T-helper 2 cell treated with Interferon-gamma antibody and Interleukin-4, amounts not matched to agents 100 ng/mL and 5 ng/mL, for 36 hours (primary cell): ENCODE measurements at regions not wholly inside any gene's neighbourhood (a gene's known extent, or its start where the extent isn't known, plus 50 kb on each side); places are given as distances from the start of the nearest gene placed in this dataset.

Experiments
- intact Hi-C: fragments of 100-400 bp; cut with micrococcal nuclease; formaldehyde crosslinking; loops from one replicate; pipeline ENCODE4 v1.15.1; 2023

DNA sequence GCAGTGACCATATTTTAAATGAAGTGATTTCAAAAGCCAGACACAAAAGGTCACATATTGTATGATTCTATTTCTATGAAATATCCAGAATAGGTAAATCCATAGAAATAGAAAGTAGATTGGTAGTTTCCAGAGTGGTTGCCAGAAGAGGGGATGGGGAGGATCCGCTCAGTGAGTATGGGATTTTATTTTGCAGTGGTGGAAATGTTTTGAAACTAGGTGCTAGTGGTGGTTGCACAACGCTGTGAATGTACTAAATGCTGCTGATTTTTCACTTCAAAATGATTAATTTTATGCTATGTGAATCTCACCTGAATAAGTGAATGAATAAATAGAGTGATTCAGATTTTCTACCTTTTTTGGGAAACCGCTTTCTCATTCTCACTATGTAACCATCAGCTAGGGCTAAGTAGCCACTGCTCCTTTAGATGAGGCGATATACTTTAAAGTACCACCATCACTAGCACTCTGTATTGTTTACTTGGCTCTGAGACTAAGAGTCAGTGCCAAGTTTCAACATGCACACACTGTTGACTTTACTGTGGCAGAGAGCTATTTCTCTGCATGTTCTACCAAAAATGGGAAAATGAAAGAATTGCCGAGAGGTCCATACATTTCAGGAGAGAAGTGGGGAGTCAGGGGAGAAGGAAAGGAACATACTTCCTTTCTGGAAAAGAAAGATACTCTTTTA lies 90.7 kb upstream of the GOLIM4 start:
- intact Hi-C loops, result no loop called here

DNA sequence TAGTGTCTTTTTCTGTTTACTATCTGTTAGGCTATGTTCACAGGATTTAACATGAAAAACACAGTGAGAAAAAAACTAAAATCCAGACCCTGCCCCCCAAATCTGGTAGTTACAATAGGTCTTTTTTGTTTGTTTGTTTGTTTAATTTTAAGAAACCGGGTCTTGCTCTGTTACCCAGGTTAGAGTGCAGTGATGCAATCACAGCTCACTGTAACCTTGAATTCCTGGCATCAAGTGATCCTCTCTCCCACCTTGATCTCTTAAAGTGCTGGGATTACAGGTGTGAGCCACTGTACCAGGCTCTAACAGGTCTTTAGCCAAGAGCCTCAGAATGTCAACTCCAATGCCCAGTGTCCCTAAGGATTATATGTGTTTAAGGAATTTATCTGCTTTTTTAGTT lies 88.0 kb upstream of the GOLIM4 start:
- intact Hi-C loops, result no loop called here

DNA sequence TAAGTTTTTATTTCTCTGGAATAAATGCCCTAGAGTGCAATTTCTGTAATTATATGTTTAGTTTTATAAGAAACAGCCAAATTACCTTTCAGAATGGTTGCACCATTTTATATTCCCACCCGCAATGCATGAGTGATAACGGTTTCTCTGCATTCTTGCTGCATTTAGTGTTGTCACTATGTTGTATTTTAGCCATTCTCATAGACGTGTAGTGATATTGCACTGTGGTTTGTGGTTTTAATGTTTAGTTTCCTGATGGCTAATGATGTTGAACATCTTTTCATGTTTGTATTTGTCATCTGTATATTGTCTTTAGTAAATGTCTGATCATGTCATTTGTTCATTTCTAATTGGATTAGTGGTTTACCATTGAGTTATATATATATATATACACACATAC lies 73.0 kb upstream of the GOLIM4 start:
- intact Hi-C loops, result loop anchor here (5.0 kb wide), 1 partner anchor 71 kb away; the partner anchor contains the start of gene GOLIM4

DNA sequence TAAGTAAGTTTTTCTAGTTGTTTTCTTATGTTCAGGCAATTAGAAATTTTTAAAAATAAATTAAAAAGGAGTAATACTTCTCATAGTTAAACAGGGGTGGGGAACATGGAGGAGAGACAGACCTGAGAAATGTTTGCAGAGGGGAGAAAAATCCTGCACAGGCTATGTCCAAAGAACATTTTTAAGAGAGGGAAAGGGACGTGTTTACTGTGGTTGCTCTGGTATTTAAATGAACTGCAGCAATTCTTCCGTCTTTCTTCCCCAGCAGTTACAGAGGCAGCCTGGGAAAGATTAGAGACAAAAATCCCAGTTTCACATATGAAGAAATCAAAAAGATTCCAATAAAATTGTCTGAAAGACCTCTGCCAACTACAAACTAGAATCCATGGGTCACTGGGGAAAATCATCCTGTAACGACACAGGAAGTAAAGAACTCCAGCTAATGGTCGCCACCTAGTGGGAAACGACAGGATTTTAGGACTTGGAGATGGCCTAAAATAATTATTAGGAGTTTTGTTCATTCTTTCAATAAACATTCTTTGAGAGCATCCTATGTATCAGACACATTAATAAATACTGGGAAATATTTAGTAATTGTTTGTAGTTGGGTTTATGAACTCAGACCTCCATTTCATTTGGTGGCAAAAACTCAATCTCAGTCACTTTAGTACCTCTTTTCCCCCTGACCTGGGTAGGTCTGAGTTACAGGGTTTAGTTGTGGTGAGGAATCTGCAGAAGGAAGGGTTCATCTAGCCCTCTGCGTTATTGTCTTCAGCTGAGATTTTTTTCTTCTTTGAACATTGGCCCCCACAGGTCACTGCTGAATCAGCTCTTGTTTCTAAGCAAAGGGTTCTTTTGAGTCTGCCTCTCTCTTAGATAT lies 69.9 kb upstream of the GOLIM4 start:
- intact Hi-C loops, result loop anchor here (1.0 to 5.0 kb wide), 2 partner anchors 68 to 118 kb away; partner anchors contain the start of gene GOLIM4

DNA sequence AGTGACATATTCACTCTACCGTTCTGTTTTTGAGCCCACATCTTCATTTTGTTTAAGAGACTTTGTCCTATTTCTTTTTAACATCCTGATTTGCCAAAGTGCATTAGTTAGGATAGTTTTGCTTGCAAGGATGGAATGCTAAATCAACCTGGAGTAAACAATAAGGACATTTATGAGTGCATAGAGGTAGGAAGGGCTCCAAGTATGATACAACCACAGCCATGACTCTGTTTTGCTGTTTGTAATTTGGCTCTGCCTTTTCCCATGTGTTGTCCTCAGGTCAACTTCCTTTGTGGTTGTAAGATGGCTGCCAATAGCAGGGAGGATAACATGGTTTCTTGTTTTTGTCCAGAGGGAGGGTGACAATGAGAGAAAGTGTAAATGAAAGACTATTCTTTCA lies 66.4 kb upstream of the GOLIM4 start:
- intact Hi-C loops, result no loop called here

DNA sequence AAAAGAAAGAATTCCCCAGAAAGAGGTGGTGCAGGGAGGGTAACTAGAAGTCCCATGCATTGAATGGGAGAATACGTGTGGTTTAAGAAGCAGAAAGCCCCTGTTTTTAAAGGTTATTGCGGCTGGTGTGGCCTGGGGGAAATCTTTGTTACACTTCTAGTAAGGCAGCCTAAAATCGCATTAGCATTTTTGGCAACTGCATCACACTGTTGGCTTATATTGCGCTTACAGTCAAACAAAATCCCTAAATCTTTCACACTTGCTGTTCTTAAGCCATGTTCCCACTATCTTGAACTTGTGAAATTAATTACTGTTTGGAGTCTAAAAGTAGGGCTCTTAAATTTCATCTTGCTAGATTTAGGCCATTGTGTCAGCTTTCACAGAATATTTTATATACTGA lies 66.0 kb upstream of the GOLIM4 start:
- intact Hi-C loops, result no loop called here

DNA sequence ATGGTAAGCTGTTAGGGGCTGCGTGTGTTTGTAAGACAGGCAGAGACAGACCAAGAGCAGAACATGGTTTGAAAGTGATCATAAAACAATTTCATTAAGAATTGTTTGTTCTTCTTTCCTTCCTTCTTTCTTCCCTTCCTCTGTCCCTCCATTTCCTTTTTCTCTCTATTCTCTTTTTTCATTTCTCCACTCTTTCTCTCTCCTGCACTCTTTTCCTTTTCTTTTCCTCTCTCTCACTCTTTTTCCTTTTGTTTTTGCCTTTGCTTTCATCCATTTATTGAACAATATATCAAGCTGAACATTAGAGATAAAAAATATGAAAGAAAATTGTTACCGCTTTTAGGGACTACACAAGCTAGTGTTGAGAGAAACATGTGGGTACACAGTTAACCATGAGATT lies 62.2 kb upstream of the GOLIM4 start:
- intact Hi-C loops, result no loop called here

DNA sequence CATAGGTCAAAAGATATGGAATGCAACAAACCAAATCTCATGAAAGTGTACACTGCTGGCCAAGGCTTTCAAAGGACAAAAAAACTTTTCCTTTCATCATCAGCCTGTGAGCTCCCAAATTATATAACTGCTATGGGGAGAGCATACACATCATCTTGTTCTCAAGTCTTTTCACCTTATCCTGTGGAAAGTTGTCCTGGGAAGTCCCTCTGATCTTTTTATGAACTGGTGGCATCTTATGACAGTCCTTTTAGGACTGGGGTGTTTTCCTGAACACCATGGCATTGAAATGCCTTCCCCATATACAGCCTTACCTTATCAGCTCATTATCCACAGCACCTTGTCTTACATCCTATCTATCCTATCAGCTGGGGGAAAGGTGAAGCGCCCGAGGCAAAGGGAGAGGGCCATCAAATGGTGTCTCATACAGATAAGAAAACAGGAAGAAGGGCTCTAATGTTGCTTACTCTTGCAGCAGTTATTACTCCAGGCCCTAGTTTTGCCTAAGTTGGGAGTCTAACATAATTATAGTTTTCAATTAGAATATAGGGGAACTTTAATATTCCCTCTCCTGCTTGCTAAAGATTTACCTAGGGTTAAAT lies 61.5 kb upstream of the GOLIM4 start:
- intact Hi-C loops, result no loop called here

DNA sequence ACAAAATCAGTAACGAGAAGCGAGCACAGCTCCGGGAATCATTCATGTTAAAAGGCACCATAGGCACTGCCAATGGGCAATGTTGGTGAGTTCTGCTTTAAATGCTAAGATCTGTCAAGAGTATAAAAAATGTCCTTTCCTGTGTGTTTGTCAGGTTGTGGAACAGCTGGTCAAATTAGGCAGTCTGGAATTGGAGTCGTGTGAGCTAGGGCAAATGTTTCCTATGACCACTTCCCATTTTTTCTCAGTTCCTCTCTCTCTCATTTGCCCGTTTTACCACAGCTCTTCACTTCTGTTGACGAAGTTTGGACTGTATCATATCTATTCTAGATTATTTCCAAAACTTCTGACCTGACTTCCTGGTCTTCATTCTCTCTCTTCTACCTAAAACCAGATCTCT lies 60.8 kb upstream of the GOLIM4 start:
- intact Hi-C loops, result no loop called here

DNA sequence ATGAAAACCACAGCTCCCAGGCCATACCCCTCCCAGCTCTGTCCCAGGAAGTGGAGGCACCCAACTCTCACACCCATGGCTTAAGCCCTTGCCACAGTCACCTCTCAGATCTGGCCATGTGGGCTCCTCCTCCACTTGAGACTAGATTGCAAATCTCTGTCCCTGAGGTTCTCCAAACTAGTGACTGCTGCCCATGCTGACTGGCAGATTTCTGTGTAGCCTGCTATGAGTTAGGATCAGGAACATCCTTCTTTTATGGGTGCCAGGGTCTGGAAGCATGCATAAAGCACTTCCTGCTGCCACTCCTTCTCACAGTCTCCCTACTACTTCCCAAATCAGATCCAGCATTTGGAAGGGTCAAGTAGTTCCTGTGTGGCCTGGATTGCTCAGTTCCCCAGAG lies 59.6 kb upstream of the GOLIM4 start:
- intact Hi-C loops, result no loop called here

DNA sequence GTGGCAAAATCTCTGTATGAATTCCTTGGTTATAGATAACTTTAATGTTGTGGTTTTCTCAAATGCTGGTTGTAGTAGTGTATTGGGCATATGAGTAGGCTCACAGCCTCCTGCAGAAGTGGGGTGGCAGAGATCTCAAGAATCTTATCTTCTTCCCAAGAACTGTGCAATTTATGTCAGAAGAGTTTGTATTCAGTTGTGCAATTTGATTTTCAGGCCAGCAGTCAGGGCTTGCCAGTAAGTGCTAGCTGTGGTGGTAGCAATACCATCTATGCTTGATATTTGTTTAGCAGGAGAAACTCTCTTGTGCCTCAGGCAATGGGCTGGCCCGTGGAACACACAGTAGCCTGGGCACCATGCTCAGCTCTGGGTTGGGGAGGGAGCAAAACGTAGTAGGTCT lies 58.4 kb upstream of the GOLIM4 start:
- intact Hi-C loops, result no loop called here

DNA sequence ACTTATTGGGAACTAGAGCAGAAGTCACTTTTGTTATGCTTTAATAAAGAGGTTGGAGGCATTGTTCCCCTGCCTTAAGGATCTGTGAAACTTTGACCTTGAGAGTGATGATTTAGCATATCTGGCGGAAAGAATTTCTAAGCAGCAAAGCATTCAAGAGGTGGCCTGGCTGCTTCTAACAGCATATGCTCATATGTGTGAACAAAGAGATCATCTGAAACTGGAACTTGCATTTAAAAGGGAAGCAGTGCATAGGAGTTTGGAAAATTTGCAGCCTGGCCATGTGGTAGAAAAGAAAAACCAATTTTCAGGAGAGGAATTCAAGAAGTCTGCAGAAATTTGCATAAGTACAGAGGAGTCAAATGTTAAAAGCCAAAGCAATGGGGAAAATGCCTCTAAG lies 56.4 kb upstream of the GOLIM4 start:
- intact Hi-C loops, result no loop called here
